Mesenchymal stem cell (in vitro differentiated cells and primary cell): ENCODE measurements at regions not wholly inside any gene's neighbourhood (a gene's known extent, or its start where the extent isn't known, plus 50 kb on each side); places are given as distances from the start of the nearest gene placed in this dataset.
"Not testable (repeated sequence)": the region's sequence is repeated elsewhere in the genome, so short reads cannot be mapped to it uniquely, and the experiment has no call there.

Experiments
- DNase-seq: peaks from one replicate; pipeline ENCODE4 v3.0.0-alpha.2; 2013
- H2AFZ ChIP-seq: one replicate; pipeline ENCODE4 v1.6.1; 2013; ENCODE audit warnings: low read depth, mild to moderate bottlenecking, control low read depth, inconsistent platforms, low read length, moderate library complexity
- H2AK5ac ChIP-seq: 2 replicates; pipeline ENCODE4 v1.6.1; 2013; ENCODE audit warnings: low read length, moderate library complexity, mild to moderate bottlenecking, inconsistent platforms; ENCODE audit not compliant: severe bottlenecking
- H2BK120ac ChIP-seq: one replicate; pipeline ENCODE4 v1.6.1; 2013; ENCODE audit warnings: low read depth, mild to moderate bottlenecking, inconsistent platforms, low read length, moderate library complexity
- H2BK12ac ChIP-seq, 2 experiments: one replicate each; pipeline ENCODE4 v1.6.1; 2013; ENCODE audit warnings: inconsistent platforms in 2 of 2, low read length in 2 of 2, mild to moderate bottlenecking in 2 of 2, moderate library complexity in 2 of 2, control low read depth in 1 of 2
- H2BK15ac ChIP-seq: one replicate; pipeline ENCODE4 v1.6.1; 2013; ENCODE audit warnings: mild to moderate bottlenecking, low read depth, inconsistent platforms; ENCODE audit not compliant: poor library complexity, severe bottlenecking
- H2BK5ac ChIP-seq: 2 replicates; pipeline ENCODE4 v1.6.1; 2013; ENCODE audit warnings: low read depth, mild to moderate bottlenecking, low read length, control low read depth, inconsistent platforms; ENCODE audit not compliant: poor library complexity, severe bottlenecking
- H3K14ac ChIP-seq, 2 experiments: one replicate each; pipeline ENCODE4 v1.6.1; 2013; ENCODE audit warnings: inconsistent platforms in 2 of 2, low read length in 2 of 2, control low read depth in 1 of 2, mild to moderate bottlenecking in 1 of 2, moderate library complexity in 1 of 2
- H3K18ac ChIP-seq, 2 experiments: one replicate each; pipeline ENCODE4 v1.6.1; 2013; ENCODE audit warnings: inconsistent platforms in 2 of 2, low read length in 2 of 2, control low read depth in 1 of 2, low read depth in 1 of 2, mild to moderate bottlenecking in 1 of 2
- H3K23ac ChIP-seq, 2 experiments: one replicate each; pipeline ENCODE4 v1.6.1; 2013; ENCODE audit warnings: inconsistent platforms in 2 of 2, low read length in 2 of 2, mild to moderate bottlenecking in 2 of 2, moderate library complexity in 2 of 2, control low read depth in 1 of 2
- H3K27ac ChIP-seq: 2 replicates; pipeline ENCODE4 v1.5.1; 2013; ENCODE audit warnings: mild to moderate bottlenecking, moderate library complexity, low read length, control low read depth, inconsistent platforms; ENCODE audit not compliant: poor library complexity, severe bottlenecking
- H3K27me3 ChIP-seq, 2 experiments: 2 replicates each; pipeline versions ENCODE4 v1.6.1 to v1.7.0; 2013; ENCODE audit warnings: low read length in 2 of 2, mild to moderate bottlenecking in 2 of 2, moderate library complexity in 2 of 2, control low read depth in 1 of 2, inconsistent platforms in 1 of 2; ENCODE audit not compliant: control insufficient read depth in 1 of 2, insufficient read depth in 1 of 2
- H3K36me3 ChIP-seq, 2 experiments: 2 replicates each; pipeline versions ENCODE4 v1.6.1 to v1.7.0; 2013; ENCODE audit warnings: low read length in 2 of 2, control low read depth in 1 of 2, inconsistent platforms in 1 of 2, low read depth in 1 of 2, mild to moderate bottlenecking in 1 of 2; ENCODE audit not compliant: insufficient read depth in 2 of 2, control insufficient read depth in 1 of 2
- H3K4ac ChIP-seq, 2 experiments: one replicate each; pipeline ENCODE4 v1.6.1; 2013; ENCODE audit warnings: inconsistent platforms in 2 of 2, low read length in 2 of 2, mild to moderate bottlenecking in 2 of 2, moderate library complexity in 2 of 2, control low read depth in 1 of 2, low read depth in 1 of 2
- H3K4me1 ChIP-seq: 2 replicates; pipeline ENCODE4 v1.6.1; 2013; ENCODE audit warnings: low read depth, low read length, control low read depth; ENCODE audit not compliant: control insufficient read depth, insufficient read depth
- H3K4me2 ChIP-seq: 2 replicates; pipeline ENCODE4 v1.6.1; 2013; ENCODE audit warnings: low read length, mild to moderate bottlenecking, inconsistent platforms; ENCODE audit not compliant: poor library complexity, severe bottlenecking
- H3K4me3 ChIP-seq, 2 experiments: 2 replicates each; pipeline versions ENCODE4 v1.5.1 to v1.7.0; 2013; ENCODE audit warnings: low read length in 2 of 2, mild to moderate bottlenecking in 2 of 2, control low read depth in 1 of 2, low read depth in 1 of 2; ENCODE audit not compliant: insufficient read depth in 1 of 2
- H3K79me1 ChIP-seq: replicated peaks from 2 replicates; pipeline ENCODE4 v1.6.1; 2013; ENCODE audit warnings: mild to moderate bottlenecking, control low read depth, low read length, inconsistent platforms; ENCODE audit not compliant: poor library complexity, severe bottlenecking
- H3K9ac ChIP-seq: 2 replicates; pipeline ENCODE4 v1.7.0; 2013; ENCODE audit warnings: mild to moderate bottlenecking, low read length, moderate library complexity
- H3K9me3 ChIP-seq: 2 replicates; pipeline ENCODE4 v1.7.0; 2013; ENCODE audit warnings: mild to moderate bottlenecking, low read length; ENCODE audit not compliant: control insufficient read depth
- H4K8ac ChIP-seq: one replicate; pipeline ENCODE4 v1.6.1; 2013; ENCODE audit warnings: inconsistent platforms, mild to moderate bottlenecking, low read length, moderate library complexity
- H4K91ac ChIP-seq: one replicate; pipeline ENCODE4 v1.6.1; 2013; ENCODE audit warnings: mild to moderate bottlenecking, low read length, inconsistent platforms
- WGBS: methylation state at CpG from one replicate; pipeline ENCODE4 v1.1.7; 2013; ENCODE audit warnings: mixed read lengths; 5-methylcytosine and 5-hydroxymethylcytosine counted together

GRCh38 chr3:148577579-148577978, 120.1 kb upstream of the AGTR1 start:
- not testable (repeated sequence) for H3K27me3 ChIP-seq, H2BK120ac ChIP-seq, H3K4me3 ChIP-seq, H3K14ac ChIP-seq, H2BK15ac ChIP-seq, H3K79me1 ChIP-seq, H3K4ac ChIP-seq, H3K36me3 ChIP-seq, H2BK12ac ChIP-seq, H2AK5ac ChIP-seq, H3K4me1 ChIP-seq, H4K91ac ChIP-seq, H3K27ac ChIP-seq, H3K9ac ChIP-seq, DNase-seq, H4K8ac ChIP-seq, H2AFZ ChIP-seq, H3K4me2 ChIP-seq, H3K23ac ChIP-seq, H2BK5ac ChIP-seq, H3K9me3 ChIP-seq, H3K18ac ChIP-seq
- 67% methylated on average over 3 of the region's 3 CpGs for WGBS

GRCh38 chr3:148582126-148582525, 115.6 kb upstream of the AGTR1 start:
- Histone ChIP-seq H3K4me1 (no peaks in the 10 kb centered on the region), H3K27ac (no peak overlapping the region), H2BK120ac (no peak overlapping the region), H2BK15ac (no peak overlapping the region), H2BK5ac (no peak overlapping the region), H3K36me3 (no peaks in the 10 kb centered on the region), H3K9ac (no peak overlapping the region), H3K23ac (no peak overlapping the region), H3K79me1 (no peaks in the 10 kb centered on the region), H2AFZ (no peak overlapping the region), H3K18ac (no peak overlapping the region), H3K4me2 (no peak overlapping the region), H3K27me3 (no peaks in the 10 kb centered on the region), H2BK12ac (no peak overlapping the region), H3K4me3 (no peak overlapping the region), H4K91ac (no peak overlapping the region), H3K14ac (no peak overlapping the region), H4K8ac (no peak overlapping the region), H3K4ac (no peak overlapping the region), H3K9me3 (no peaks in the 10 kb centered on the region), H2AK5ac (no peak overlapping the region)
- DNase-seq, result no peak
- 96% methylated on average over 1 of the region's 1 CpG for WGBS

GRCh38 chr3:148583793-148584192, 113.9 kb upstream of the AGTR1 start:
- no peak overlapping the region for H3K4me3 ChIP-seq
- DNase-seq, result no peak
- no peak overlapping the region for H2AK5ac ChIP-seq
- H2AFZ ChIP-seq, result no peak overlapping the region
- no peaks in the 10 kb centered on the region for H3K27me3 ChIP-seq
- H3K18ac ChIP-seq, result no peak overlapping the region
- no peaks in the 10 kb centered on the region for H3K36me3 ChIP-seq
- H3K4me2 ChIP-seq, result no peak overlapping the region
- WGBS, result 80% methylated on average over 1 of the region's 1 CpG
- H3K9me3 ChIP-seq, result no peaks in the 10 kb centered on the region
- H2BK12ac ChIP-seq, result no peak overlapping the region
- no peak overlapping the region for H3K14ac ChIP-seq
- no peak overlapping the region for H3K9ac ChIP-seq
- no peak overlapping the region for H4K8ac ChIP-seq
- H3K23ac ChIP-seq, result no peak overlapping the region
- H2BK15ac ChIP-seq, result no peak overlapping the region
- H3K27ac ChIP-seq, result no peak overlapping the region
- H4K91ac ChIP-seq, result no peak overlapping the region
- H3K4ac ChIP-seq, result no peak overlapping the region
- H3K4me1 ChIP-seq, result no peaks in the 10 kb centered on the region
- H2BK5ac ChIP-seq, result no peak overlapping the region
- no peak overlapping the region for H2BK120ac ChIP-seq
- no peaks in the 10 kb centered on the region for H3K79me1 ChIP-seq

- Histone ChIP-seq H3K14ac (no peak overlapping the region), H2AK5ac (no peak overlapping the region), H3K27me3 (no peaks in the 10 kb centered on the region), H4K91ac (no peak overlapping the region), H2BK12ac (no peak overlapping the region), H3K18ac (no peak overlapping the region), H2BK120ac (no peak overlapping the region), H3K4me2 (no peak overlapping the region), H3K79me1 (no peaks in the 10 kb centered on the region), H3K4me1 (no peaks in the 10 kb centered on the region), H3K4me3 (no peak overlapping the region), H3K23ac (no peak overlapping the region), H2BK15ac (no peak overlapping the region), H3K36me3 (no peaks in the 10 kb centered on the region), H3K4ac (no peak overlapping the region), H4K8ac (no peak overlapping the region), H3K9me3 (no peaks in the 10 kb centered on the region), H3K27ac (no peak overlapping the region), H3K9ac (no peak overlapping the region), H2AFZ (no peak overlapping the region), H2BK5ac (no peak overlapping the region)
- no peak for DNase-seq
Observed at GRCh38 chr3:148584438-148584837, 113.3 kb upstream of the AGTR1 start.
